ENCODE measurements at regions not wholly inside any gene's neighbourhood (a gene's known extent, or its start where the extent isn't known, plus 50 kb on each side); places are given as distances from the start of the nearest gene placed in this dataset.

DNA sequence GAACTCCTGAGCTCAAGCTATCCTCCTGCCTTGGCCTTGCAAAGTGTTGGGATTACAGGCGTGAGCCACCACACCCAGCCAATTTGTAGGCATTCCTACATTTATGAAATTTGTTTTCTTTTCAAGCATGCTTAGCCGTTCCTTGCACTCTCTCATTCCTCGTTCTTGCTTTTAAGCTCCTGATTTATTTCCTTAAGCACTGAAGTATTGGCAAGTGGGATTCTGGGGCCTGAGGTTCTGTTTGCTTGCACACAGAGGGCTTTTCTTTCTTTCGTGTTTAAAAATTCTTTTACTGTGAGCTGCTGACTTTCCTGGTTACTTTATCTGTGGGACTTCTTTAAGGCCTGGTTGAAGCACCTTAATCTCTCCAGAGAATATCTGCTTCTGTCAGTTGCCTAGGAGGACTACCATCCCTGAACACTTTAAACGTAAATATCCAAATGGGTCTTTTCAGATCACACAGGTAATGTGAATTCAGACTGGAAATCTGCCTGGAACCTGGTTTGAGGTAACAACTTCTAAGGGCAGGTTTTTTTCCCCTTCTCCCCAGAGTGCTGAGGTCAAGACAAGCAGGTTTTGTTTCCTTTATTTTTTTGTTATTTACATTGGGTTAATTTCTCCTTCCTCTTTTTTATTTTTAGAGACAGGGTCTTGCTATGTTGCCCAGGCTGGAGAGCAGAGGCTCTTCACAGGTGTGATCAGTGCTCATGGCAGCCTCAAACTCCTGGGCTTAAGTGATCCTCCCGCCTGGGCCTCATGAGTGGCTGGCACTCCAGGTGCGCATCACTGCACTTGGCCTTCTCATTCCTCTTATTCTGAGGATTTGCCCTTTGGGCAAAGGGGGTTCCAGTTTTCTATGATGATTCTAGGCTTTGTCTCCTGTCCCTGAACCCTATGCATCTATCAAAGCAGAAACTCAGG is 102.9 kb downstream of the PFKFB3 start:
- DNase-seq = no peak

DNA sequence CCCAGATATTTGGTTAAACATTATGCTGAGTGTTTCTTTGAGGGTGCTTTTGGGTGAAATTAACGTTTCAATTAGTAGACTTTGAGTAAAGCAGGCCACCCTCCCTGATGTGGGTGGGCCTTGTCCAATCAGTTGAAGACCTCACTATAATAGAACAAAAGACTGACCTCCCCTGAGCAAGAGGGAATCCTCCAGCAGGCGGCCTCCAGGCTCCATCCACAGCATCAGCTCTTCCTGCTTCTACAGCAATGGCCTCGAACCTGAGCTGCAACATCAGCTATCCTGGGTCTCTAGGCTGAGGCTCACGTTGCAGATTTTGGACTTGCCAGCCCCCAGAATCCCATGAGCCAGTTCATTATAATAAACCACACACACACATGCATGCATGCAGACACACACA is 104.2 kb downstream of the PFKFB3 start:
- no peak for DNase-seq

DNA sequence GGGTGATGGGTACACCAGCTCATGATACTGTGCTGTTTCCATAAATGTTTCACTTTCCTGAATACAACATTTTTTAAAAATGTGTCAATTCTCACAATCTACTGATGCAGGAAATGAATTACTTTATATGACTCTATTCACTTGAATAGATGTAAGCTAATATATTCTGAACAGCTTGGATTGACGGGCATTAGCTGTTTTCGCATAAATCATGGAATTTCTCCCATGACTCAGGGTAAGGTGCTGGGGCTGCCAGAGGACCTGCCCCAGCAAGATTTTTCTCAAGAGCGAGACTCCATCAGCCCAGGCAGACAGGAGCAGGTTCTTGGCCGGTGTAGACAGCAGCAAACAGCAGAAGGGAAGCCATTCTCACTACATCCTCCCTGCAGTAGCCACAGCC is 107.1 kb downstream of the PFKFB3 start:
- DNase-seq = no peak

DNA sequence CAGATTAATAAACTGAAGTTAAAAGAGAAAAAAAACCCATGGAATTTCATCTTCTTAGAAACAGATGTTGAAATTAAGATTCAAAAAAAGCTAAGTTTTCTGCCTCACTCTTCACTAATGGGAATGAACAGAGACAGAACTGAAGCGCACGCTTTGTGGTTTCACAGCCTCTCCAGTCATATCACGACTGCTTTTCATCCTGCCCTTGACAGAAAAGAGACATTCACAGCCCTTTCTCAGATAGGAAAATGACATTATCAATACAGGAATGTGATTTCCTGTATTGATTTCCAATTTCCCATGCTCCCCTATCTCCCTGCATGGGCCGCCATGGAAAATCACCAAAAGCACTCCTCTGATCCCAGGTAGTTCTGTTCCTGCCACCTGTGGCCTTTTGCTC is 108.2 kb downstream of the PFKFB3 start:
- no peak for DNase-seq

DNA sequence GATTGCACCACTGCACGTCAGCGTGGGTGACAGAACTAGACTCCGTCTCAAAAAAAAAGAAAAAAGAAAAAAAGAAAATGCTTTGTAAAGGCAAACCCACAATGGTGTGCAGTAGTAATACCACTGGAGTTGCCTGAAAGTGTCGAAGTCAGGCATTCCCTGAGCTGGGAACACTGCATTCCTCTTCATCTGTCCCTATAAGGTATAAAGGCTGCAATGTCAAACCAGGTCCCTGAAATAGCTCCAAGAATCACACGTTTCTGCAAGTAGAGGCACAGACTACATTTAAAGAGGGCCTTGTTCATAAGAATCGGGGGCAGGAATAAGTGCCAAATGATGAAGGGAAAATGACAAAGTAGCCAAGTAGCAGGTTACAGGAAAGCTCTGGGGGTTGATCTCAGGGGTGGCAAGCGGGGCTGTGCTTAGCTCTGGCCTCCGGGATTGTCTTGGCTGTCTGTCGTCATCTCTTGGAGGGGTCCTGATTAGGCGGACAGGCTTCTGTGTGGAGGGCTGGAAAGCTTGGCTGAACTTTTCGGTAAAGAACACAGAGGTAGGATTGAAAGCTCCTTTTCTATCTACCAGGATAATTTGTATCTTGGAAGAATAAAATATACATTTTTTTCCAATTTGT is 109.1 kb downstream of the PFKFB3 start:
- DNase-seq = no peak

DNA sequence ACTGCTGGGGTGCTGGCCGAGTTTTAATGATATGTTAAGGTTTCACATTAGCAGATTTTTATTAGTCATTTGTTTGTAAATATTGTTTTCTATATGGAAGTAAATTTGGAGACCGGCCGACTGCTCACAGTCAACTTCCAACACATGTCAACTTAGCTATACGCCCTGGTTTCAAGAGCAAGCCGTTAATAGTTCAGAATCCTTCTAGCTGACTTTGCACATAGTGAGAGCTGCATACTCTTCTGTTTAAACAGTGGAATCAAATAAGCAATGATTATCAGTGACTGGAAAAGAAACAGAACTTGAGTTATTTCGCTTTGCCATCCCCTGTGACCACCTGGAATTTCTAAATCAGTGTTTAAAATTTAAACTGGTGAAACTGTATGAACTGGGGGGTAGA is 109.9 kb downstream of the PFKFB3 start:
- DNase-seq = no peak

DNA sequence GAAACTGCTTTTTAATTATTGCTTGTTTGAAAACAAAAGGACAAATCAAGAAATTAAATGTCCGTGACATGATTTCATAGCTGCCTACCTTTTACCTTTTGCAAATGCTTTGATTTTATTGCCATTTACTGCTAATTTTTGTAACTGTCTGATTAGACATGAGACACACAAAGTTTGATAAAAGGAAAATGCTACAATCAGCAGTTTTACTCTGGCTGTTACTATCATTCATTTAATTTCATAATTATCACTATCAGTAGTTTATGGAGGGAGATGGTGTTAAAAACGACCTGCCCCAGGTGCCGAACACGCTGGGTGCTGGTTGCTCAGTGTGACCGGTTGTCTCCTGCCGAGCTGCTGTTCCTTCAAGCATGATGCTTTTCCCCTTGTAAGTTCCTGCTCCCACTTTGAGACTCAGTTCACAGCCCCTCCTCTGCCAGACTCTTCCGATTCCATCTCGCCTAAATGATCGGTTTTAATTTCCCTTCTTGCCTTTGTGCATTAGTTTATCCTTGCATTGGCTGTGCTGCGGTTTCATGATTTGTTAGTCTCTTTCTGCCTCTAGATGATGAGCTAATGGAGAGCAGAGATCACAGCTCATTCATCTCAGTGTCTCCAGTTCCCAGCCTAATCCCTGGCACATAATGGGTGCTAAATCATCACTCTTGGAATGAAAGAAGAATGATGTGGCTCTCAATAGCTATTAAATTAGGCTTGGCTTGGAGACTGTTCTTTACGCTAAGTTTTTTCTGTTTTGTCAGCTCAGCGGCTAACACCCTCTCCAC is 110.6 kb downstream of the PFKFB3 start:
- no peak for DNase-seq

DNA sequence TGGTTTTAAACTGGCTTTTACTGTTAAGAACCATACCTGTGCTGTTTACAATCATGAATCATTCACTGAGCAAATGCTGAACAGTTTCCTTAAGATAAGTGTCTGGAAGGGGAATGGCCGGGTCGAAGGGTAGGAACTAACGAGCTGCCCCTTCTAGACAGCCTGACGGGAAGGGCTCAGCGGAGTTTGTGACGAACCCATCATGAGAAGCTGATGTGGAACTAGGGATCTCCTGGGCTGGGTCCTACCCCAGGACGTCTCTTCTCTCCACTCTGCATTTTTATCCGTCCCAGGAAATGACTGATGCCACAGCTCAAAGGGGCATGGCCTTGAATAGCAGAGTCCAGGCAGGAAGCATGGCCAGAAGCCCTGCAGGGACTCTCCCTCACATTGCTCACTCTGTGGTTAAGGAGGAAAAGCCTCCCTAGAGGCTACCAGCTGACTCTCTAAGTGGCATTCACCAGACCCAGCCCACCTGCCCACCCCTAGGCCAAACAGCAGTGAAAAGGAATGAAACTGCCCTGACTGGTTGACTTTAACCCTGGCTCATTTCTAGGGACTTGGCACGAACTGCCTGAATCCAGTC is 112.0 kb downstream of the PFKFB3 start:
- DNase-seq = no peak

DNA sequence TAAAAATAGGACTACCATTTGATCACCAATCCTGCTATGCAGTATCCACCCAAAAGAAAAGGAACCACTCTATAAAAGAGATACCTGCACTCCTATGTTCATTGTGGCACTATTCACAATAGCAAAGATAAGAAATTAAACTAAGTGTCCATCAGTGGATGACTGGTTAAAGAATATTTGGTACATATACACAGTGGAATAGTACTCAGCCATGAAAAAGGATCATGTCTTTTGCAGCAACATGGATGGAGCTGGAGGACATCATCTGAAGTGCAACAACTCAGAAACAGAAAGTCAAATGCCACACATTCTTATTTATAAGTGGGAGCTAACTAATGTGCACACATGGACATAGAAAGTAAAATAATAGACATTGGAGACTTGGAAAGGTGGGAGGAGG is 116.4 kb downstream of the PFKFB3 start:
- DNase-seq = no peak

DNA sequence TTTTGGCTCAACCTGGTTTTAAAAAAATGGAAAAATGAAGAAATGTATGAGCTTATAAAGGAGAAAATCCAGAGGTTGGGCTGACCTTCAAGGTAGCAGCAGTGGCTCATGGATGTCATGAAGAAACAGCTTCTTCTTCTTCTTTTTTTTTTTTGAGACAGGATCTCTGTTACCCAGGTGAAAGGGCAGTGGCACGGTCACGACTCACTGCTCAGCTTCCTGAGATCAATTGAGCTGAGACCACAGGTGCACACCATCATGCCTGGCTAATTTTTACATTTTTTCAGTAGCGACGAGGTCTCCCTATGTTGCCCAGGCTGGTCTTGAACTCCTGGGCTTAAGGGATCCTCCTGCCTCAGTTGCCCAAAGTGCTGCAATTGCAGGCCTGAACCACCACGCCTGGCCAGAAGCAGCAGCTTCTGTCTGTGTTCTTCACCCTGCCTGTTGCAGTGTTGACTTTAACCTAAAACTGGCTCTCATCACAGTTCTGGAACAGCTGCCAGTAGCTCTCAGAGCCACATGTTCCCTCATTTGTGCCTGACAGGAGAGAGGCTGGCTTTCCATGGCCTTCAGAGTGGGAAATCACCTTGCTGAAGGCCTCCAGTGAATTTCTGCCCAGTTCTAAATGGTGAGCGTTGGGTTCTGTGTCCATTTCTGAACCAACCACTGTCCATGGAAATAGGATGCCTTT is 117.7 kb downstream of the PFKFB3 start:
- no peak for DNase-seq

DNA sequence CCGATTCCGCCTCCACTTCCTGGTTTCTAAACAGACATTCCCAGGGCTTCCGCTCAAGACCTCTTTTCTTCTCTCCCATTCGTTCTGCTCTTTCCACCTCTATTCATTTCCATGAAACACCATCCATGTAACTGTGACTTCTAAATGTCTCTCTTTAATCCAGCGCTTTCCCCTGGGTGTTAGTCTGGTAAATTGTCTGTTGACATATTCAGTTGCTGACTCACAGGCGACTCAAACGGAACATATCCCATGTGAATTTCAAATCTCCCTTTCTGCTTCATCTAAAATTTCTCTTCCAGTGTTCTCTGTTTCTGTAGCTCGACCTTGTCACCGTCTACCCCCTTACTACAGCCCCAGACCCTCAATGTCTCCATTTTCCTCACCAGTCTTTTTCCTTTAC is 119.1 kb downstream of the PFKFB3 start:
- DNase-seq = no peak

DNA sequence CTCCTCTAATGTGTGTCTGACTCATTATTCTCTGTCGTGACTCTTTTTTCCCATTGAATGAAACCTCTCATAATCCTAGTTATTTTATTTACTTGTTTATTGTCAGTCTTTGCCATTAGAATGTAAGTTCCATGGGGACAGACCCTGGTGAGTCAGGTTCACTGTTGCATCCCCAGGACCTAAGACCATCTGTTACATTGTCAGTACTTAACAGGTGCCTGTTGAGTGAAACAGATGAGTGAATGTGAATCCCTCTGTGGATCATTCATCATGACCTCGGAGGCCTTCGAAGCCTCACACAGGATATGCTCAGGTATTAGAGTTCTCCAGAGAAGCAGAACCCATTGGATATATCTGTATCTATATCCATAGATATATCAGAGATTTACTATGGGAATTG is 120.1 kb downstream of the PFKFB3 start:
- DNase-seq = no peak

DNA sequence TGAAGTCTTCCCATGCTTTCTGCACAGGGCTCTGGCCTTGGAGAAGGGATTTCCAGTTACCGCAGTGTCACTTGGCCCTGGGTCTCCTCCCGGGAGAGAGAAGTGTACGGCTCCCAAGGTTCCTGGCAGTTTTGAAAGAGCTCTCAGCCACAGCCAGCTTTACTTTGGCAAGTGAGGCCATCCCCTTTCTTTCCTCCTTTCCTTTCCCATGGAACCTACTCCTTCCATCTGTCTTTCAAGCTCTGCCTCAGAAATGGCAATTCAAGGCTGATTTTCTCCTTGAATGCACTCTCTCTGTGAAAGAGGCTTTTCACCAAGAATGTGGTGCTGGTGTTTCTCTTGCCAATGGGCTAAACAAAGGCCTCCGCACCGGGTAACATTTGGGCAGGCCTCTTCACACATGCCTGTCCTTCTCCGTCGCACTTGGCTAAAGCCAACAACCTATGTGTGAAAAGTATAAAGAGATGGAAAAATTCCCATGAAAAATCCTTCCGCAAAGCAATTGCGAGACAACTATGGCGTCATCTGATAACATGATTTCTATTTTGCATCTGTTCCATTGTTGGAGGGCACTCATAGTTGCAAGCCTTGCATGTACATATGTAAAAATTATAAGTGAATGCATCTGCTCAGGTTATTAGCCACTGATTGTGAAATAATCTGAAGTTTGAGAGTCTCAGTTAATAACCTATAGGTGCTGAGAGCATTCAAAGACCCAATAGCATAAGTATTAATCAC is 125.4 kb downstream of the PFKFB3 start:
- no peak for DNase-seq

DNA sequence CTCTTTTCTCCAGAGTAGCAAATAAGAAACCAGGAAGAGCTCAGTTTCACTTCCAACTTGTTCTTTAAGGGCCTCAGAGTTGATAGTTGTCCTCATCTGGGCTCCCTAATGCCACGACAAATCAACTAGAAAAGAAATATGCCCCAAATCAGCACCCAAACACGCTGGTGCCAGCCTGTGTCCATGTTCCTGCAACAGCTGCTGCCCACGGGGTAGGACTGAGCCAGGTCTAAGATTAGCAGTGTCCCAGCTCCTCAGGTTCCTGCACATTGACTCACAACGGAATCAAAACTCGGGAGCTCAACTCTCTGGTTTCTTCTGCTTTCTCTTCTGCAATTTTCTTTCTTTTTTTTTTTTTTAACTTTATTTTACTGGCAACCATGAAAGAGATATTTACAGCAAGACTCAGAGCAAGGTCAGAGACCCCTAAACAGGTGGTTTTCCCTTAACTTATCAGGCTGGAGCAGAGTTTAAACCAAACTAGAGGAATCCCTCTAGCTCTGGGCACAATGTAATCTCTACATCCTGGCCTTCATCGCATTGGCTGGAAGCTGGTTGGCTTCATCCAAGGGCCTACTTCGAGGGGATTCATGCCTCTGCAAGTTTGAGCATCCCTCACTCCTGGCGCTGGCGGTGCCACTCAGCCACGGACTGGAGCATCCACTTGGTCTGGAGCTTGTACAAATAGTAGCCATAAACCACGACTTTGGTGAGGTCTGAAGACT is 126.1 kb downstream of the PFKFB3 start:
- no peak for DNase-seq

DNA sequence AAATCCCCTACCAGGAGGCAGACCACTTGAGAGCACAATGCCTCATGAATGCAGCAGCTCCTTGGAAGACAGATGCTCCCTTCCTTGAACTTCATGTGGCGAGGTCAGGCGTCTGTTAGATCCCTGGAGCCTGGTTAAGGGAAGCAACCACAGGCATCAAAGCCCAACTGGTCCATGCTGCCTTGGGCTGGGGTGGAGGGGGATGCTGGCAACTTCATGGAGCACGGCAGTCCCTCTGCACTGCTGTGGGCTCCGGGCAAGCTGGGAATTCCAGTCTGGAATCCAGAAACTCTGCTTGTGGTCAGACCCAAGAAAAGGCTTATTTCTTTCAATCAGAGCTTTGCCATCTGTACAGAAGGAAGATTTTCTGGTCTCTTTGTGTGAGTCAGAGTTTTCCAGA is 130.4 kb downstream of the PFKFB3 start:
- DNase-seq = no peak

DNA sequence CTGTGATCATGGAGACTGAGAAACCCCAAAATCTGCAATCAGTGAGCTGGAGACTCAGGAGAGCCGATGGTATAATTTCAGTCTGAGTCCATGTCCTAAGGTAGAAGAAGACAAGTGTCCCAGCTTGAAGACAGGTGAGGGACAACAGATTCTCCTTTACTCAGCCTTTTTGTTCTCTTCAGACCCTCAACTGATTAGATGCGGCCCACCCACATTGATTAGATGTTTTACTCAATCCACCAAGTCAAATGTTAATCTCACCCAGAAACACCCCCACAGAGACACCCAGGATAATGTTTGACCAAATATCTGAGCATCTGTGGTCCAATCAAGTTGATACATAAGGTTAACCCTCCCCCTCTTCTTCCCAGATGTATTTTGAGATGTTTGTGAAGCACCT is 131.2 kb downstream of the PFKFB3 start:
- DNase-seq = no peak

DNA sequence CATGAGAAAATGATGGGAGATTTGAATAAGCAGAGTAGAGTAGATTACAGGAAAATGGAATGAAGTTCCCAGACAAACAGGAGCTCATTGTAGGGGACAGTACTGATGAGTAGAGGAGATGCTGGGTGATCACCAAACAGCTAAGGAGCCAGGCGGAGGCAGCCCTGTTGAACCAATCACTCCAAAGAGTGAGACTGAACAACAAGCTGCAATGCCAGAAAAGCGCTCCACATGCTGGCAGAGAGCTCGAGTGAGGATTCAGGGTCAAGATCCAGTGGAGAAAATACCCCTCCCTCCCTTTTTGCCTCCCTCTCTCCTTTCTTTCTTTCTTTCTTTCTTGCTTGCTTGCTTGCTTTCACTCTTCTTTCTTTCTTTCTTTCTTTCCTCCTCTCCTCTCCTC is 133.3 kb downstream of the PFKFB3 start:
- no peak for DNase-seq

DNA sequence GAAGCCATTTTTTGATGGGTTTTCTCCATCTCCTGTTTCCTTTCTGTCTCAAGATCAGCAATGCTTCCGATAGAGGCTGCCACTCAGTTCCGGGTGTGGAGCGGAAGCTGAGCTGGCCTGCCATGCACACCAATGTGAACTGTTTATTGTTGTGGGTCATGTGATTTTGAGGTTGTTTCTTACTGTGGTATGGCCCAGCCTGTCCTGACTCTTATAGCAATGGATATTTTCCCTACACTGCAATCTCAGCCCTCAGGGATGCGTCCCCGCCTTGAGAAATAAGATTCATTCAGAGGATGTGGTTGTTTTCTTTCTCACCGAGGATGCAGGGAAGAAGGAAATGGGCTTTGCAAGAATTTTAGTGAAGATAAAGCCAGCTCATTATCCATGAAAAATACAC is 134.7 kb downstream of the PFKFB3 start:
- DNase-seq = no peak

DNA sequence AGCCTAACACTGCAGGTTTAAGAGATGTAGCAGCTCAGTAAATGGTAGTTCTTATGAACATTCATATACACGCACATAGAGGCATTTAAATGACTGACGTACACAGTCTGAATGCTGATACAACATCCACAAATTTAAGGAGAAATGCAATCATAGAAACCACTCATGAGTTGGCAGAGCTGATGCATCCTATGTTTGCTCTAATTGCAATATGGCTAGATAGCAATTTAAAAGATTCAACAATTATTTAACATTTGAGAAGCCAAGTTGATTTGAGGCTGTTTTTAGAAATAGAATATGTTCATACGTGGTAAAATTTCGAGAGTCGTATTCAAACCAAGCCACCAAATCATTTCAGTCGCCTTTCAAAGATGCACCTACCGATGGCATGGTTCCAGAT is 135.6 kb downstream of the PFKFB3 start:
- DNase-seq = no peak

DNA sequence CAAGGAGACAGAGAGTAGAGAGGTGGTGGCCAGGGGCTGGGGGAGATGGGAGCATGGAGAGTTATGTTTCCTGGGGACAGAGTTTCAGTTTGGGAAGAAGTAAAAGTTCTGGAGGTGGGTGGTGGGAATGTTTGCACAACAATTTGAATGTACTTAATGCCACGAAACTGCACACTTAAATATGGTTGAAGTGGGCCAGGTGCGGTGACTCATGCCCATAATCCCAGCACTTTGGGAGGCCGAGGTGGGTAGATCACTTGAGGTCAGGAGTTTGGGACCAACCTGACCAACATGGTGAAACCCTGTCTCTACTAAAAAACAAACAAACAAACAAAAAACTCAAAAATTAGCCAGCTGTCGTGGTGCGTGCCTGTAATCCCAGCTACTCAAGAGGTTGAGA is 137.2 kb downstream of the PFKFB3 start:
- DNase-seq = no peak

DNA sequence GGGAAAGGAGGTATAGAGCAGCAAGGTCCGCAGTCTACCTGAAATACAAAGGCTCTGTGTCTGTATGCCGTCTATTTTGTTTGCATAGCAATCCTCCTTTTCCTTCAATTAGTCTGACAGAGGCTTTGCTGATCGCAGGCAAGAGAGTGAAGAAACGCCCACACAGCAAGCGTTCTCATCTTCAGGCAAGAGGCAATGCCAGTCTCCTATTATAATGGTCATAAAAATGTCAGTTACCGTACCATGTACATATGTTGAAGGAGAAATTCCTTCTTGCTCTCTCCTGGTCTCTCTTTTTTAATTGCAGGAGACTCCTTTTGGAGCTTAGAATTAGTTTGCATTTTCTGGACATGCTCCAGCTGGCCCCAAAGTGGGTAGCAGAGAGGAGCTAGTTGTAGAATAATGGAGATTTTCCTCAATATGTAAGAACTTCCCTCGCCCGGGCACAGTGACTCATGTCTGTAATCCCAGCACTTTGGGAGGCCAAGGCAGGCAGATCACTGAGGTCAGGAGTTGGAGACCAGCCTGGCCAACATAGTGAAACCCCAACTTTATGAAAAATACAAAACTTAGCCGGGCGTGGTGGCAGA is 139.5 kb downstream of the PFKFB3 start:
- no peak for DNase-seq

Data from CD4-positive, alpha-beta T cell treated with Interleukin-12 subunit alpha and Interleukin-12 subunit beta, for 1 hour (primary cell).